ENCODE measurements at regions not wholly inside any gene's neighbourhood (a gene's known extent, or its start where the extent isn't known, plus 50 kb on each side); places are given as distances from the start of the nearest gene placed in this dataset.

DNA sequence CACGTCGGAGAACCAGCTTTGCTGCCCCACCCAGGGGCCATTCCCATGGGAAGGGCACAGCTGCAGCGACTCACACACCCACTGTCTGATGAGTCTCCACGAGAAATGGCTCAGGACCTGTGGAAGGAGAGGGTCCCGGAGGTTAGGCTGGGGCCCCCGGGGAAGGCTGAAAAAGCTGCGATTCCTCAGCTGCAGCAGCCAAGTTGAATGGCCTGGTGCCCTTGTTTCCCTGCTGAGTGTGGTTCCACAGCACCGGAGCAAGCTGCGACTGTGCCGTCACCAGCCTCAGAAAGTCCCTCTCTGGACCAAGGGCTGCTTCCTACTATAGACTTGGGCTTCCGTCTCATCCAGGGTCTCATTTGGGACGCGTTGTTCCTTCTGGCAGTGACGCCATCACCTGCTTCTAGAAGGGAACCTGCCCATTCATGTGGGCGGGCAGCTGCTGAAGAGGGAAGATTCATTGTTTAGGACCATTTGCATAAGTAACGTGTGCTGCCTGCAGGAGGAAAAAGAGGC lies 180.2 kb downstream of the INHBB start:
- Histone ChIP-seq H3K4me3 (no peak overlapping the region), H3K9me3 (replicated peaks; ENCODE audit: control insufficient read depth, insufficient read depth, low read length) (no peaks in the 10 kb centered on the region), H3K27me3 (replicated peaks in 1 of 2; ENCODE audit: control insufficient read depth in 2 of 2, insufficient read depth in 2 of 2, low read length in 1 of 2) (peaks cover 4 to 9% of the 10 kb centered on the region in 2 experiments; a peak in 2 of 4 replicates), H4K20me1 (ENCODE audit: control insufficient read depth, insufficient read depth) (peaks cover 2% of the 10 kb centered on the region; the same call in 1 of the 2 replicates), H3K27ac (ENCODE audit: control insufficient read depth, insufficient read depth) (no peak overlapping the region), H3K79me2 (ENCODE audit: control insufficient read depth, insufficient read depth, low read length) (no peaks in the 10 kb centered on the region), H3K4me1 (ENCODE audit: control insufficient read depth, insufficient read depth, low read length) (no peaks in the 10 kb centered on the region), H3K36me3 (ENCODE audit: control insufficient read depth in 2 of 2, insufficient read depth in 2 of 2, low read length in 1 of 2) (no peaks in the 10 kb centered on the region), H3K9ac (ENCODE audit: control insufficient read depth, insufficient read depth, low read length) (no peak overlapping the region), H2AFZ (ENCODE audit: control insufficient read depth, low read depth, low read length) (no peak overlapping the region), H3K4me2 (ENCODE audit: control insufficient read depth, insufficient read depth) (no peak overlapping the region)
- DNase-seq (ENCODE audit: low read depth, low spot score) (no peak), ATAC-seq (no peak), FAIRE-seq (no peak)
- POLR2A ChIA-PET, result no interaction called here
- in situ Hi-C loops (cut with MboI) (no loop called here), intact Hi-C loops (cut with micrococcal nuclease; ENCODE audit: unreplicated experiment) (no loop called here)
- CTCF ChIA-PET, result no interaction called here
- no TSS peak for BruUV-seq (replicated peaks)
- 22% methylated on average over 16 of the region's 16 CpGs for WGBS (ENCODE audit: insufficient coverage, insufficient replicate concordance, low lambda C conversion rate, missing lambda C conversion rate)
- TF ChIP-seq YBX1 (IDR thresholded peaks at IDR 0.05) (no peak), ZSCAN29 (IDR thresholded peaks at IDR 0.05) (no peak), RB1 (IDR thresholded peaks at IDR 0.05; ENCODE audit: borderline replicate concordance) (no peak), NFYA (IDR thresholded peaks at IDR 0.05; ENCODE audit: borderline replicate concordance, low read depth, low read length) (no peak), FOXK2 (IDR thresholded peaks at IDR 0.05) (no peak), EED (IDR thresholded peaks at IDR 0.05; ENCODE audit: low read depth) (no peak), SMC3 (IDR thresholded peaks at IDR 0.05; ENCODE audit: borderline replicate concordance, low read length) (no peak), BRCA1 (IDR thresholded peaks at IDR 0.05; ENCODE audit: low read depth, low read length) (no peak), SMAD1 (IDR thresholded peaks at IDR 0.05; ENCODE audit: low read depth, partially characterized antibody) (no peak), NRF1 (conservative IDR thresholded peaks at IDR 0.05; ENCODE audit: low read depth, low read length) (no peak), CBX3 (IDR thresholded peaks at IDR 0.05; ENCODE audit: borderline replicate concordance, low read depth) (no peak), ZNF217 (IDR thresholded peaks at IDR 0.05) (no peak), TCF7 (IDR thresholded peaks at IDR 0.05; ENCODE audit: borderline replicate concordance) (no peak), HDGF (IDR thresholded peaks at IDR 0.05) (no peak), MEF2B (IDR thresholded peaks at IDR 0.05; ENCODE audit: partially characterized antibody, poor library complexity, severe bottlenecking) (no peak)
- RAD21 ChIA-PET (ENCODE audit: unreplicated experiment), result no interaction called here
- SMC1A ChIA-PET (ENCODE audit: uncharacterized antibody, unreplicated experiment), result no interaction called here

All from GM12878 (cell line).